ENCODE measurements at regions not wholly inside any gene's neighbourhood (a gene's known extent, or its start where the extent isn't known, plus 50 kb on each side); places are given as distances from the start of the nearest gene placed in this dataset.

DNA sequence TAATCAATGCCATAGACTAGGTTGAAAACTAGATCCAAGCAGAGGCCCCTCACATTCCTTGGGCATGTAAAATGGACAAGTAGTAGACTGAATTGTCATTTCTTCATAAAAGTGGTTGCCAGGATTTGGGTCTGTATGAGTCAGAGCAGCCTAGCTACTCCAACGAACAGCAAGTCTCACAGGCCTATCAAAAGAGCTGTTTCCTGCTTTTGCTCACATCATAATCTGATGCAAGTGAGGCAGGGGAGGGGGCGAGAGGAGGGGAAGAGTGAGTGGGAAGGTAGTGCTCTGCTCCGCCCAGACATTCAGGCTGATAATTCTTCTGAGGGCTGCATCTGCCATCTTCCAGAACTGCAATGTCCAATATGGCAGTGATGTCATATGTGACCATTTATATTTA, 228.9 kb upstream of the PRICKLE2 start:
- intact Hi-C loops (cut with DNase I) = no loop called here
- Histone ChIP-seq H3K4me1 (no peaks in the 10 kb centered on the region), H3K4me3 (no peak overlapping the region), H3K36me3 (ENCODE audit: insufficient read depth in 1 of 2, low read depth in 1 of 2) (no peaks in the 10 kb centered on the region), H3K27me3 (ENCODE audit: insufficient read depth in 3 of 3, low read length in 2 of 3) (no peaks in the 10 kb centered on the region), H3K27ac (no peak overlapping the region), H3K9me3 (no peaks in the 10 kb centered on the region)
- WGBS, 3 donors = 70 to 78% (median 70%) methylated on average over 3 of the region's 3 CpGs
- ATAC-seq (no peak), DNase-seq (no peak)
- no peak for TF ChIP-seq CTCF (IDR thresholded peaks at IDR 0.05)

DNA sequence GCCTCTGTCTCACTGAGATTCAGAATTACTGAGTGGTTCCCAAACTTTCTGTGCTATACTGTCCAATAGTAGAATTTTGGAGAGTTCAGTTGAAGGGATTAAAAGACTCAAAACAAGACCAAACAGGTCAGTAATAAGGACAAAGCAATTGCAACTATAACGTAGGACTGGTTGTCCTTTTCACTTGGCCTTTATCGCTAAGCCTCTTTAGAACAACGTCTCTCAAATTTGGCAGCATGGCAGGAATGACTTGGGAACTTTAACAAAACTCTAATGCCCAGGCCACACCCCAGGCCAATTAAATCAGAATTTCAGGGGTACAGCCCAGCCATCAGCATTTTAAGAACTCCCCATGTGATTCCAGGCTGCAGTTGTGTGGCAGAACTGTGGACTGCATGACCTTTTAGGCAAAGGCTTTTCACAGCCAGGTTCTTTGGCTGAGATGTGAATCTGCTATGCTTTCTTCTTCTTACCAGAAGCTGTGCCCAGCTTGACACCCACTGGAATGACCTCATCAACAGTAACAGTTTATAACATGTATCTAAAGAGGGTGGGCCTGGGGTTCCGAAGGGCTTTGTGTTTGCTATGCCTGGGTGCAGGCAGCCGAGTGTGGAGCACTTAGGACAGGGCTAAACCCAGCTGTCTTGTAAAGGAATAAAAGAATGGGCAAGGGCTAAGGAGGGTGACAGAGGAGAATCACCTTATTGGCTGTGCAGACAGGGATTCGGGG, 226.2 kb upstream of the PRICKLE2 start:
- WGBS, 3 donors = 47 to 70% (median 60%) methylated on average over 6 of the region's 6 CpGs
- TF ChIP-seq CTCF (IDR thresholded peaks at IDR 0.05) = no peak
- ATAC-seq = no peak
- Histone ChIP-seq H3K4me1 (no peaks in the 10 kb centered on the region), H3K4me3 (no peak overlapping the region), H3K9me3 (no peaks in the 10 kb centered on the region), H3K27me3 (ENCODE audit: insufficient read depth in 3 of 3, low read length in 2 of 3) (peaks cover 0 to 5% (median 0%) of the 10 kb centered on the region in 3 donors), H3K27ac (no peak overlapping the region), H3K36me3 (ENCODE audit: insufficient read depth in 1 of 2, low read depth in 1 of 2) (no peaks in the 10 kb centered on the region)
- no peak for DNase-seq
- intact Hi-C loops (cut with DNase I) = no loop called here

DNA sequence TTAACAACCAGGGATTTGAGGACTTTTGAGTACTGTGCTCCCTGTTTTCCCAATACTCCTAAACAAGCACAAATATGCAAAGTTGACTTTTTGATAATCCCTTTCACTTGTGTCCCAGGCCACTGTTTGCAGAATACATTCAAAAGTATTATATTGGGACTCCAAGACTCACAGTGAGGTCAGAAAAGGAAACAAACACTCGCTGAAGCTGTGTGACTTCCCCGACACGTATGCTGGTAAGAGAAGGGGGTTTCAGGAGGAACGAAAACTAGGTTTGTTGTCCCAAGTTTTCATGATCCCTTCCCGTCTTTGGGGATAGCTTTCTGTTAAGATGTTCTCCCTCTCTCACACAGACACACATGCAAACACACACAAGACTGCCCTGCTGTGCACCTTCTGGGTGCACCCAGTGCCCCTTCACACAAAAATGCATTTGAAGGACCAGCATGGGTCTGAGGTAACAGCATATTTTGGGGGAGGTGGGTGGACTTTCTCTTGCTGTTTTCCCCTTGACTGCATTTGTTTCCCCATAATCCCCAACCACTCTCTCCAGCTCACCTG, 225.2 kb upstream of the PRICKLE2 start:
- WGBS, 3 donors = 85 to 88% (median 86%) methylated on average over 5 of the region's 5 CpGs
- H3K27ac ChIP-seq = no peak overlapping the region
- no peaks in the 10 kb centered on the region for H3K9me3 ChIP-seq
- no peaks in the 10 kb centered on the region for H3K36me3 ChIP-seq (ENCODE audit: insufficient read depth in 1 of 2, low read depth in 1 of 2)
- no peak overlapping the region for H3K4me3 ChIP-seq
- no peak for DNase-seq
- H3K4me1 ChIP-seq = no peaks in the 10 kb centered on the region
- TF ChIP-seq CTCF (IDR thresholded peaks at IDR 0.05) = no peak
- H3K27me3 ChIP-seq (ENCODE audit: insufficient read depth in 3 of 3, low read length in 2 of 3) = peaks cover 0 to 8% (median 0%) of the 10 kb centered on the region in 3 donors
- intact Hi-C loops (cut with DNase I) = no loop called here
- ATAC-seq = no peak

GRCh38 chr3:64449026-64449425, 223.8 kb upstream of the PRICKLE2 start:
- Histone ChIP-seq H3K27ac (no peak overlapping the region), H3K27me3 (ENCODE audit: insufficient read depth in 3 of 3, low read length in 2 of 3) (peaks cover 0 to 23% (median 7%) of the 10 kb centered on the region in 3 donors), H3K4me3 (no peak overlapping the region), H3K9me3 (no peaks in the 10 kb centered on the region), H3K4me1 (no peaks in the 10 kb centered on the region), H3K36me3 (ENCODE audit: insufficient read depth in 1 of 2, low read depth in 1 of 2) (no peaks in the 10 kb centered on the region)
- ATAC-seq = no peak
- no peak for DNase-seq
- 59 to 84% (median 70%) methylated on average over 2 of the region's 2 CpGs for WGBS, 3 donors
- intact Hi-C loops (cut with DNase I) = no loop called here
- TF ChIP-seq CTCF (IDR thresholded peaks at IDR 0.05) = no peak

DNA sequence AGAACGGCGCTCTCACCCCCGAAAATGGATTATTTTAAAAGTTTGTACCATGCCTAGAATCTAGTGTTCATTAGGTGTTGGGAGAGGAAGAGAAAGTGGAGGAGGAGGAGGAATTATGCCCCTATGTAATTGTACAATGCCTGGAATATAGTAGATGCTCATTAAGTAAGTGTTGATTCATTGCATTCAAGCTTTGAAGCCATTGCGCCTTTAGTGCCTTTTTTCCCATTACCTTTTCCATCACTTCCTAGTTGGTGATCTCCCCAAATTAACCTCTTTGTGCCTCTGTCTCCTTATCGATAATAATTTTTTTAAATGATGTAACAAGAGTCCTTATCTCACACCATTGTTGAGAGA, 220.7 kb upstream of the PRICKLE2 start:
- no peak for TF ChIP-seq CTCF (IDR thresholded peaks at IDR 0.05)
- Histone ChIP-seq H3K4me3 (no peak overlapping the region), H3K9me3 (no peaks in the 10 kb centered on the region), H3K4me1 (no peaks in the 10 kb centered on the region), H3K27ac (no peak overlapping the region), H3K36me3 (ENCODE audit: insufficient read depth in 1 of 2, low read depth in 1 of 2) (no peaks in the 10 kb centered on the region), H3K27me3 (ENCODE audit: insufficient read depth in 3 of 3, low read length in 2 of 3) (peaks cover 0 to 41% (median 10%) of the 10 kb centered on the region in 3 donors)
- intact Hi-C loops (cut with DNase I) = no loop called here
- ATAC-seq = no peak
- WGBS, 3 donors = 77 to 97% (median 95%) methylated on average over 5 of the region's 5 CpGs
- DNase-seq = no peak
